K562 (cell line): ENCODE measurements at regions not wholly inside any gene's neighbourhood (a gene's known extent, or its start where the extent isn't known, plus 50 kb on each side); places are given as distances from the start of the nearest gene placed in this dataset.
A peak's percentile ranks its signal among the peaks of the same experiment; 100 is the strongest.

ENCODE experiments used
- ATAC-seq: fragments of 200-7000 bp; cut with Tn5 transposase; 3 replicates; pipeline ENCODE4 v1.9.1; 2020; ENCODE audit warnings: moderate library complexity
- BruUV-seq: library from RNA; stranded (reverse); fragments of 400-500 nt; replicated peaks from 2 replicates; lab custom pipeline; 2021; lab: Mats Ljungman, UMichigan
- CTCF ChIA-PET: fragments of 300-600 bp; formaldehyde crosslinking; extraction: SDS; loops from one replicate; lab custom pipeline; 2021; ENCODE audit warnings: low intra/inter-chr PET ratio; lab: Yijun Ruan, JAX
- POLR2A ChIA-PET: fragments of 300-600, 350-650 bp; sonication (Branson Sonifier 250); formaldehyde crosslinking; extraction: SDS; loops from one replicate; lab custom pipeline; 2021; ENCODE audit warnings: antibody characterized with exemption, inconsistent platforms; lab: Yijun Ruan, JAX
- DNase-seq, 4 experiments: peaks; one replicate each; pipeline versions ENCODE4 v3.0.0 to v3.0.0-alpha.2; 2011 to 2018; ENCODE audit warnings: low spot score in 3 of 4, mixed read lengths in 3 of 4; ENCODE audit errors: extremely low read depth in 1 of 4
- FAIRE-seq: peaks from 2 replicates; lab custom pipeline; 2011; peaks lifted over from hg19 to GRCh38; lab: Jason Lieb, UNC
- H2AFZ ChIP-seq: 2 replicates; pipeline ENCODE4 v1.6.0; 2011; ENCODE audit warnings: low read depth, low read length, control low read depth, inconsistent platforms
- H3K27ac ChIP-seq: fragments of 200-600 bp; 3 replicates; pipeline ENCODE4 v1.8.0; 2011; ENCODE audit warnings: low read depth, mild to moderate bottlenecking, control low read depth, inconsistent platforms, low read length, moderate library complexity, mixed read lengths; ENCODE audit errors: extremely low read depth
- H3K27me3 ChIP-seq, 2 experiments: fragments of 300-600 bp in 1 of 2; 2 replicates in 1 of 2; 3 replicates in 1 of 2; pipeline versions ENCODE4 v1.6.0 to v1.8.0; 2011; ENCODE audit warnings: inconsistent platforms in 2 of 2, low read length in 2 of 2, mild to moderate bottlenecking in 1 of 2, mixed read lengths in 1 of 2, moderate library complexity in 1 of 2; ENCODE audit not compliant: control insufficient read depth in 2 of 2, insufficient read depth in 2 of 2
- H3K36me3 ChIP-seq: fragments of 300-600 bp; 3 replicates; pipeline ENCODE4 v1.8.0; 2011; ENCODE audit warnings: mild to moderate bottlenecking, low read length, inconsistent platforms; ENCODE audit not compliant: control insufficient read depth, insufficient read depth
- H3K4me1 ChIP-seq, 2 experiments: fragments of 200-600 bp in 1 of 2; replicated peaks in 1 of 2; 2 replicates in 1 of 2; 3 replicates in 1 of 2; pipeline versions ENCODE4 v1.5.1 to v1.8.0; 2011; ENCODE audit warnings: inconsistent platforms in 2 of 2, low read length in 2 of 2, mild to moderate bottlenecking in 1 of 2, mixed read lengths in 1 of 2, moderate library complexity in 1 of 2; ENCODE audit not compliant: control insufficient read depth in 2 of 2, insufficient read depth in 2 of 2
- H3K4me2 ChIP-seq: 2 replicates; pipeline ENCODE4 v1.6.1; 2011; ENCODE audit warnings: low read length, control low read depth, inconsistent platforms, mixed read lengths; ENCODE audit not compliant: insufficient read depth
- H3K4me3 ChIP-seq: fragments of 200-600 bp; sonication (generic), shearing (Covaris generic); 2 replicates; pipeline ENCODE4 v1.5.1; 2016; ENCODE audit warnings: control low read depth, inconsistent platforms
- H3K79me2 ChIP-seq: fragments of 200-600 bp; 3 replicates; pipeline ENCODE4 v1.8.0; 2011; ENCODE audit warnings: low read length, inconsistent platforms; ENCODE audit not compliant: control insufficient read depth, insufficient read depth
- H3K9ac ChIP-seq, 2 experiments: 2 replicates each; pipeline versions ENCODE4 v1.6.0 to v1.6.1; 2011; ENCODE audit warnings: low read depth in 2 of 2, low read length in 2 of 2, control low read depth in 1 of 2, inconsistent platforms in 1 of 2, mild to moderate bottlenecking in 1 of 2, mixed read lengths in 1 of 2; ENCODE audit not compliant: insufficient read depth in 1 of 2
- H3K9me1 ChIP-seq: one replicate; pipeline ENCODE4 v1.6.0; 2011; ENCODE audit warnings: inconsistent platforms, mild to moderate bottlenecking, low read length, moderate library complexity; ENCODE audit not compliant: control insufficient read depth, insufficient read depth
- H3K9me3 ChIP-seq: replicated peaks from 2 replicates; pipeline ENCODE4 v1.5.1; 2011; ENCODE audit warnings: low read depth, low read length, inconsistent platforms; ENCODE audit not compliant: control insufficient read depth, insufficient read depth
- H4K20me1 ChIP-seq: replicated peaks from 2 replicates; pipeline ENCODE4 v1.6.1; 2011; ENCODE audit warnings: low read length, inconsistent platforms, mixed read lengths; ENCODE audit not compliant: control insufficient read depth, insufficient read depth
- CXXC5 ChIP-seq: fragments of 250-450 bp; sonication (Bioruptor Pico); IDR thresholded peaks from 2 replicates; pipeline ENCODE4 v1.8.0; 2022; ENCODE audit warnings: inconsistent platforms, mild to moderate bottlenecking, moderate library complexity
- GATAD2A ChIP-seq: fragments of 450-650 bp; IDR thresholded peaks from 2 replicates; pipeline ENCODE4 v1.6.1; 2017
- LCOR ChIP-seq: sonication (generic); formaldehyde crosslinking; IDR thresholded peaks from 2 replicates; pipeline ENCODE4 v1.8.0; 2022; ENCODE audit warnings: mild to moderate bottlenecking, missing genetic modification reagents
- MXI1 ChIP-seq: IDR thresholded peaks from 2 replicates; pipeline ENCODE4 v1.6.1; 2011; ENCODE audit warnings: low read depth, mild to moderate bottlenecking, improper control_type of control experiment, low read length
- NCOR1 ChIP-seq: fragments of 450-650 bp; IDR thresholded peaks from 2 replicates; pipeline ENCODE4 v1.6.1; 2016; ENCODE audit warnings: mild to moderate bottlenecking, moderate library complexity
- NONO ChIP-seq, 2 experiments: fragments of 200-400 bp in 1 of 2; fragments of 450-650 bp in 1 of 2; formaldehyde crosslinking in 1 of 2; IDR thresholded peaks; 2 replicates each; pipeline ENCODE4 v1.6.1; 2017; ENCODE audit warnings: low read depth in 2 of 2, mild to moderate bottlenecking in 2 of 2, moderate library complexity in 2 of 2, low read length in 1 of 2
- NR2C2 ChIP-seq, 2 experiments: fragments of 200-800 bp in 1 of 2; sonication (Bioruptor generic) in 1 of 2; sonication (generic) in 1 of 2; formaldehyde crosslinking in 1 of 2; IDR thresholded peaks; 2 replicates each; pipeline versions ENCODE4 v1.6.1 to v1.8.0; 2016 to 2022; ENCODE audit warnings: mild to moderate bottlenecking in 1 of 2, missing compliant biosample characterization in 1 of 2, missing genetic modification characterization in 1 of 2, missing genetic modification reagents in 1 of 2
- PTRF ChIP-seq: fragments of 450-650 bp; IDR thresholded peaks from 2 replicates; pipeline ENCODE4 v1.6.1; 2016; ENCODE audit warnings: mild to moderate bottlenecking, missing genetic modification characterization, missing compliant biosample characterization
- RAD21 ChIP-seq, 2 experiments: fragments of 250-450 bp in 1 of 2; fragments of 450-650 bp in 1 of 2; sonication (Bioruptor Pico) in 1 of 2; formaldehyde crosslinking in 1 of 2; IDR thresholded peaks in 1 of 2; conservative IDR thresholded peaks in 1 of 2; 2 replicates each; pipeline versions ENCODE4 v1.4.0 to v1.8.0; 2020 to 2022; ENCODE audit warnings: mild to moderate bottlenecking in 2 of 2, moderate library complexity in 1 of 2
- SNIP1 ChIP-seq: fragments of 450-650 bp; IDR thresholded peaks from 2 replicates; pipeline ENCODE4 v1.7.1; 2017; ENCODE audit warnings: low read depth, mild to moderate bottlenecking
- WGBS: fragments of 100-300 bp; shearing (Covaris generic); methylation state at CpG from one replicate; pipeline ENCODE4 v1.1.6; 2016; ENCODE audit warnings: low coverage, mixed read lengths; ENCODE audit not compliant: insufficient coverage; ENCODE audit errors: missing lambda C conversion rate; 5-methylcytosine and 5-hydroxymethylcytosine counted together
- in situ Hi-C: fragments of 300-500 bp; cut with MboI; formaldehyde crosslinking; loops from 4 replicates; pipeline ENCODE4 v1.15.0; 2018; ENCODE audit warnings: inconsistent platforms, mixed read lengths
- intact Hi-C: fragments of 100-400 bp; cut with micrococcal nuclease; formaldehyde crosslinking; loops from 2 replicates; pipeline ENCODE4 v1.14.2; 2022
- TF ChIP-seq, protein P1 (sequence below): IDR thresholded peaks from 2 replicates; pipeline ENCODE4 v1.6.1; 2016; ENCODE audit warnings: missing genetic modification characterization, missing compliant biosample characterization
- TF ChIP-seq, protein P2 (sequence below): sonication (generic); formaldehyde crosslinking; IDR thresholded peaks from 2 replicates; pipeline ENCODE4 v1.9.0; 2022; ENCODE audit warnings: mild to moderate bottlenecking, missing genetic modification reagents

DNA sequence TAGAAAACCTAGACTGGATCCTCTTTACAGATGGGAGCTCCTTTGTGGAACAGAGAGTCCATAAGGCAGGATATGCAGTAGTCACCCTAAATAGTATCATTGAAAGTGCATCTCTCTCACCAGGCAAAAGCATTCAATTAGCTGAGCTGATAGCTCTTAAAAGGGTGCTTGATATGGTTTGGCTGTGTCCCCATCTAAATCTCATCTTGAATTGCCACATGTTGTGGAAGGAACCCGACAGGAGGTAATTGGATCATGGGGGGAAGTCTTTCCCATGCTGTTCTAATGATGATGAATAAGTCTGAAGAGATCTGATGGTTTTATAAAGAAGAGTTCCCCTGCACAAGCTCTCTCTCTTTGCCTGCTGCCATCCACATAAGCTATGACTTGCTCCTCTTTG, 96.2 kb upstream of the RMP24 start (continued):
- TF ChIP-seq RAD21 (CRISPR knock-in tag; conservative IDR thresholded peaks at IDR 0.05 in 1 of 2, IDR thresholded peaks at IDR 0.05 in 1 of 2) (no peak), GATAD2A (no peak), SNIP1 (no peak)

DNA sequence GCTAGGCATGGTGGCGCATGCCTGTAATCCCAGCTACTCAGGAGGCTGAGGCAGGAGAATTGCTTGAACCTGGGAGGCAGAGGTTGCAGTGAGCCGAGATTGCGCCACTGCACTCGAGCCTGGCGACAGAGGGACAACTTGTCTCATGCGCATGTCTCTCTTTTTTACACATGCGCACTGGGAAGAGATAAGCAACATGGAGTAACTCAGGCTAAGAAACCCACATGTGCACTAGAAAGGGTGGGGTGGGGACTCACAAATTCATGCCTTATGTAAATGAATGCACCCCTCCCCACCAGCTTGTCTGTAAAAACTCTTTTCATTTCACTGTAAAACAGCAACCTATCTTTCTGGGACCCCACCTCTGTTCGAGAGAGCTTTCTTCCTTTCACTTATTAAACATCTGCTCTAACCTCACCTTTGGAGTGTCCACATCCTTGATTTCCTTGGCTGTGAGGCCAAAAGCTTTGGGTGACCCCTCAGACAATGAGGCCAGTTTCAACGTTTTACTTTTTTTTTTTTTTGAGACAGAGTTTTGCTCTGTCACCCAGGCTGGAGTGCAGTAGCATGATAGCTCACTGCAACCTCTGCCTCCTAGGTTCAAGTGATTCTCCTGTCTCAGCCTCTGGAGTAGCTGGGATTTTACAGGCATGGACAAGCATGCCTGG, 91.6 kb upstream of the RMP24 start:
- H3K4me3 ChIP-seq = no peak overlapping the region
- POLR2A ChIA-PET = no interaction called here
- no TSS peak for BruUV-seq
- FAIRE-seq (peak; percentile 32), ATAC-seq (peak; percentile 80), DNase-seq (peak in 2 of 4 experiments; percentile 30 to 48)
- in situ Hi-C loops = no loop called here
- H4K20me1 ChIP-seq = no peaks in the 10 kb centered on the region
- peak overlapping the region; percentile 90 for H2AFZ ChIP-seq
- H3K79me2 ChIP-seq = no peaks in the 10 kb centered on the region
- WGBS = 15% methylated on average over 8 of the region's 9 CpGs
- CTCF ChIA-PET = no interaction called here
- peak overlapping the region; percentile 43 for H3K4me2 ChIP-seq
- no peak overlapping the region for H3K27ac ChIP-seq
- no peaks in the 10 kb centered on the region for H3K9me1 ChIP-seq
- intact Hi-C loops = no loop called here
- no peak overlapping the region for H3K9ac ChIP-seq
- no peaks in the 10 kb centered on the region for H3K36me3 ChIP-seq
- H3K4me1 ChIP-seq = peaks cover 0 to 3% of the 10 kb centered on the region in 2 experiments; a peak in 1 of 5 replicates
- H3K27me3 ChIP-seq = peaks cover 0 to 5% of the 10 kb centered on the region in 2 experiments; a peak in 2 of 5 replicates
- H3K9me3 ChIP-seq = no peaks in the 10 kb centered on the region
- TF ChIP-seq, protein P1, sequence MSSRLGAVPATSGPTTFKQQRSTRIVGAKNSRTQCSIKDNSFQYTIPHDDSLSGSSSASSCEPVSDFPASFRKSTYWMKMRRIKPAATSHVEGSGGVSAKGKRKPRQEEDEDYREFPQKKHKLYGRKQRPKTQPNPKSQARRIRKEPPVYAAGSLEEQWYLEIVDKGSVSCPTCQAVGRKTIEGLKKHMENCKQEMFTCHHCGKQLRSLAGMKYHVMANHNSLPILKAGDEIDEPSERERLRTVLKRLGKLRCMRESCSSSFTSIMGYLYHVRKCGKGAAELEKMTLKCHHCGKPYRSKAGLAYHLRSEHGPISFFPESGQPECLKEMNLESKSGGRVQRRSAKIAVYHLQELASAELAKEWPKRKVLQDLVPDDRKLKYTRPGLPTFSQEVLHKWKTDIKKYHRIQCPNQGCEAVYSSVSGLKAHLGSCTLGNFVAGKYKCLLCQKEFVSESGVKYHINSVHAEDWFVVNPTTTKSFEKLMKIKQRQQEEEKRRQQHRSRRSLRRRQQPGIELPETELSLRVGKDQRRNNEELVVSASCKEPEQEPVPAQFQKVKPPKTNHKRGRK (tag) = no peak
- TF ChIP-seq NCOR1 = no peak
- TF ChIP-seq, protein P2, sequence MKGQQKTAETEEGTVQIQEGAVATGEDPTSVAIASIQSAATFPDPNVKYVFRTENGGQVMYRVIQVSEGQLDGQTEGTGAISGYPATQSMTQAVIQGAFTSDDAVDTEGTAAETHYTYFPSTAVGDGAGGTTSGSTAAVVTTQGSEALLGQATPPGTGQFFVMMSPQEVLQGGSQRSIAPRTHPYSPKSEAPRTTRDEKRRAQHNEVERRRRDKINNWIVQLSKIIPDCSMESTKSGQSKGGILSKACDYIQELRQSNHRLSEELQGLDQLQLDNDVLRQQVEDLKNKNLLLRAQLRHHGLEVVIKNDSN (CRISPR knock-in tag) = no peak
- TF ChIP-seq PTRF = peak; percentile 72
- peak; percentile 68 for TF ChIP-seq CXXC5 (CRISPR knock-in tag)
- no peak for TF ChIP-seq NONO (IDR thresholded peaks at IDR 0.05; ENCODE audit: low read depth in 2 of 2, low read length in 1 of 2)
- TF ChIP-seq NR2C2 (CRISPR knock-in tag; IDR thresholded peaks at IDR 0.05) = no peak
- peak; percentile 20; the same call in 1 of the 2 replicates for TF ChIP-seq NR2C2 (tag; IDR thresholded peaks at IDR 0.05)
- no peak for TF ChIP-seq MXI1
- no peak for TF ChIP-seq LCOR (CRISPR knock-in tag)
